NT2/D1 (cell line): ENCODE measurements at regions not wholly inside any gene's neighbourhood (a gene's known extent, or its start where the extent isn't known, plus 50 kb on each side); places are given as distances from the start of the nearest gene placed in this dataset.
"Not testable (repeated sequence)": the region's sequence is repeated elsewhere in the genome, so short reads cannot be mapped to it uniquely, and the experiment has no call there.

Experiments used
- DNase-seq: peaks from one replicate; pipeline ENCODE4 v3.0.0-alpha.2; 2011; ENCODE audit warnings: low read depth, low spot score
- H3K27me3 ChIP-seq: 2 replicates; pipeline ENCODE4 v1.6.0; 2011; ENCODE audit warnings: mild to moderate bottlenecking; ENCODE audit not compliant: insufficient read length, insufficient read depth
- H3K36me3 ChIP-seq: 2 replicates; pipeline ENCODE4 v1.6.1; 2011; ENCODE audit warnings: mild to moderate bottlenecking, low read length, mixed read lengths; ENCODE audit not compliant: insufficient read depth, insufficient read length
- H3K4me1 ChIP-seq: 2 replicates; pipeline ENCODE4 v1.5.1; 2011; ENCODE audit not compliant: insufficient read depth, insufficient read length
- H3K4me3 ChIP-seq: 2 replicates; pipeline ENCODE4 v1.5.1; 2011; ENCODE audit warnings: low read depth; ENCODE audit not compliant: insufficient read length
- H3K9ac ChIP-seq: 2 replicates; pipeline ENCODE4 v1.6.0; 2011; ENCODE audit warnings: low read depth; ENCODE audit not compliant: insufficient read length
- H3K9me3 ChIP-seq: 2 replicates; pipeline ENCODE4 v1.5.1; 2011; ENCODE audit warnings: mild to moderate bottlenecking, low read length; ENCODE audit not compliant: insufficient read depth
- SUZ12 ChIP-seq: IDR thresholded peaks from 2 replicates; pipeline ENCODE4 v1.6.1; 2011; ENCODE audit not compliant: insufficient read length, insufficient read depth; ENCODE audit errors: extremely low read depth
- YY1 ChIP-seq: IDR thresholded peaks from 2 replicates; pipeline ENCODE4 v1.6.1; 2011; ENCODE audit not compliant: insufficient read length, insufficient read depth
- ZNF274 ChIP-seq: IDR thresholded peaks from 2 replicates; pipeline ENCODE4 v1.6.1; 2011; ENCODE audit warnings: mild to moderate bottlenecking, low read depth, low read length

DNA sequence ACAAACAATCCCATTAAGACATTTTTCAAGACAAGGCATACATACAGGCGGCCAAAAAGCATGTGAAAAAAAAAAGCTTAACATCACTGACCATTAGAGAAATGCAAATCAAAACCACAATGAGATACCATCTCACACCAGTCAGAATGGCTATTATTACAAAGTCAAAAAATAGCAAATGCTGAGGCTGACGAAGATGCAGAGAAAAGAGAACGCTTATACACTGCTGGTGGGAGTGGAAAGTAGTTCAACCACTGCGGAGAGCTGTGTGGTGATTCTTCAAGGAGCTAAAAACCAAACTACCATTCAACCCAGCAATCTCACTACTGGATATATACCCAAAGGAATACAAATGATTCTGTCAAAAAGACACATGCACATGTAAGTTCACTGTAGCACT is 216.7 kb downstream of the FOXG1 start:
- Histone ChIP-seq H3K36me3 (no peaks in the 10 kb centered on the region), H3K4me3 (no peak overlapping the region), H3K9me3 (no peaks in the 10 kb centered on the region), H3K9ac (no peak overlapping the region), H3K27me3 (no peaks in the 10 kb centered on the region), H3K4me1 (no peaks in the 10 kb centered on the region)
- TF ChIP-seq ZNF274 = no peak
- TF ChIP-seq SUZ12 = no peak
- TF ChIP-seq YY1 = no peak
- no peak for DNase-seq

DNA sequence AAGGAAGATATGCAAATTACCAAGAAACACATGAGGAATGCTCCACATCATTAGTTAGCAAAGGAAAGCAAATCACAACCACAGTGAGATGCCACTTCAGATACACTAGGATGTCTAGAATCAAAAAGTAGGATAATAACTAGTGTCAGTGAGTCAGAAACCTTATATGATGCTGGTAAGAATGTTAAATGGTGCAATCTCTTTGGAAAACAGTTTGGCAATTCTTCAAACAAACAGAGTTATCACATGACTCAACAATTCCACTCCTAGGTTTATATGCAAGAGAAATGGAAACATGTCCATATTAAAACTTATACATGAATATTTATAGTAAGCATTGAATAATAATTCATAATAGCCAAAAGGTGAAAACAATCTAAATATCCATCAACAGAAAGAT is 220.9 kb downstream of the FOXG1 start:
- no peak overlapping the region for H3K4me3 ChIP-seq
- no peaks in the 10 kb centered on the region for H3K36me3 ChIP-seq
- H3K4me1 ChIP-seq = no peaks in the 10 kb centered on the region
- TF ChIP-seq YY1 = no peak
- no peak for TF ChIP-seq SUZ12
- H3K27me3 ChIP-seq = no peaks in the 10 kb centered on the region
- no peaks in the 10 kb centered on the region for H3K9me3 ChIP-seq
- DNase-seq = no peak
- no peak overlapping the region for H3K9ac ChIP-seq

DNA sequence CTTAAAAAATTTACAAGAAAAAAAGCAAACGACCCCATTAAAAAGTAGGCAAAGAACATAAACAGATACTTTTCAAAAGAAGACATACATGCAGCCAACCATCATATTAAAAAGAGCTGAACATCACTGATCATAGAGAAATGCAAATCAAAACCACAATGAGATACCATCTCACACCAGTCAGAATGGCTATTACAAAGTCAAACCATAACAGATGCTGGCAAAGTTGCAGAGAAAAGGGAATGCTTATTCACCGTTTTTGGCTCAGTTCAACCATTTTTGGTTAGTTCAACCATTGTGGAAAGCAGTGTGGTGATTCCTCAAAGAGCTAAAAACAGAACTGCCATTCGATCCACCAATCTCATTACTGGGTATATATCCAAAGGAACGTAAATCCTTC is 230.6 kb downstream of the FOXG1 start:
- not testable (repeated sequence) for H3K9ac ChIP-seq, H3K4me1 ChIP-seq, DNase-seq, H3K9me3 ChIP-seq, H3K36me3 ChIP-seq, H3K27me3 ChIP-seq, H3K4me3 ChIP-seq

DNA sequence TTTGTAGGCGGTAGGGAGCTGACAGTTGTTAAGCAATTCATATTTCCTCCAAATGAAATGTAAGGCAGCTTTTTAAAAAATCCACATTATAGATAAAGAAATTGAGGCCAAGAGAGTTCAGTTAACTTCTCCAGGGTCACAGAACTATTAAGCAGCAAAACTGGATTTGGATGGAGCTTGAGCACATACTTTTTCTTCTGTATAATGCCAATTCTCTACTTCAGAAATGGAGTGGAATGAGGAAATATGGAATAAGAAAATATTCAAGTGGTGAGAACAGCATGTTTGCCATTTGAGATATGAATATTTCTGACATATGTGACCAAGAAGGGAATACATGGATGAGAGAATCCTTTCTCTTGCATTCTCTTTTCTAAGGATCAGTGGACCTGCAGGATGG is 233.1 kb downstream of the FOXG1 start:
- Histone ChIP-seq H3K27me3 (no peaks in the 10 kb centered on the region), H3K9me3 (no peaks in the 10 kb centered on the region), H3K9ac (no peak overlapping the region), H3K36me3 (no peaks in the 10 kb centered on the region), H3K4me3 (no peak overlapping the region), H3K4me1 (no peaks in the 10 kb centered on the region)
- TF ChIP-seq YY1 = no peak
- no peak for TF ChIP-seq ZNF274
- TF ChIP-seq SUZ12 = no peak
- DNase-seq = no peak

DNA sequence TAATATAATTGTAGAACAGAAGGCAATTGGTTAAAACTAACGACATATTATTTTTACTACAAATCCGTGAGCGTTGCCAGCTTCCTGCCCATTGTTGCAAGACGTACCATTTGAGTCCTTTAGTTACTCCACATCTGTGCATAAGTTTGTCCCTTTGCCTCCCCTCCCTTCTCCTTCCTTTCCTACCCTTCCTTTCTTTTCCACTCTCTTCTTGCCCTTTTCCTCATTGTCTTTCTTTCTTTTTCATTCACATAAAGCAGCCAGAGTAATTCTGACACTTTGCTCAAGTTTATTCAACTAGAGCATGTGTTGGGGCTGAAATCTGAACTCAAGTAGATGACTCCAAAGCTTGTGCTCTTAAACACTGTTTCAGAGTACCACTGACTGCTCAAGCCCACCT is 239.1 kb downstream of the FOXG1 start:
- no peak overlapping the region for H3K9ac ChIP-seq
- H3K36me3 ChIP-seq = no peaks in the 10 kb centered on the region
- H3K27me3 ChIP-seq = no peaks in the 10 kb centered on the region

DNA sequence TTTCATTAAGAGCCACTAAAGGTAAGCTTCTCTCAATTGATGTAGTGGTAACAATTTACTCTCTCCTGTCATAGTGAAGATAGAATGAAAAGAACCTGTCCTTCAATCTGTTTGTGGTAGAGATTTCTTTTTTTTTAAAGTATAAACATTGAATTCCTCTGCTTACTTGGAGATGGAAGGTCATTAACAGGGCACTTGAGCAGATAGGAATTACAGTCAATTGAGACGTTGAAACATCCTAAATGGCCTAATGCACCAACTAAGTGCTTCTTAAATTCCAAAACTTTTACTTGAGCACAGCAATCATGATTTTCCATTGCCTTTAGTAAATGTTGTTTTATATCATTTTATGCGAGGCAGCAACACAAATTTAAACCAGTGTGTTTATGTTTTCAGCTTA is 241.4 kb downstream of the FOXG1 start:
- H3K27me3 ChIP-seq = no peaks in the 10 kb centered on the region
- H3K4me1 ChIP-seq = no peaks in the 10 kb centered on the region
- H3K9me3 ChIP-seq = no peaks in the 10 kb centered on the region
- no peak for DNase-seq
- TF ChIP-seq ZNF274 (no peak), YY1 (no peak), SUZ12 (no peak)
- H3K36me3 ChIP-seq = no peaks in the 10 kb centered on the region
- H3K4me3 ChIP-seq = no peak overlapping the region
- H3K9ac ChIP-seq = no peak overlapping the region

More for the DNA sequence above, 239.1 kb downstream of the FOXG1 start:
- DNase-seq = no peak
- H3K4me3 ChIP-seq = no peak overlapping the region
- no peaks in the 10 kb centered on the region for H3K9me3 ChIP-seq
- TF ChIP-seq YY1 (no peak), ZNF274 (no peak), SUZ12 (no peak)
- no peaks in the 10 kb centered on the region for H3K4me1 ChIP-seq

DNA sequence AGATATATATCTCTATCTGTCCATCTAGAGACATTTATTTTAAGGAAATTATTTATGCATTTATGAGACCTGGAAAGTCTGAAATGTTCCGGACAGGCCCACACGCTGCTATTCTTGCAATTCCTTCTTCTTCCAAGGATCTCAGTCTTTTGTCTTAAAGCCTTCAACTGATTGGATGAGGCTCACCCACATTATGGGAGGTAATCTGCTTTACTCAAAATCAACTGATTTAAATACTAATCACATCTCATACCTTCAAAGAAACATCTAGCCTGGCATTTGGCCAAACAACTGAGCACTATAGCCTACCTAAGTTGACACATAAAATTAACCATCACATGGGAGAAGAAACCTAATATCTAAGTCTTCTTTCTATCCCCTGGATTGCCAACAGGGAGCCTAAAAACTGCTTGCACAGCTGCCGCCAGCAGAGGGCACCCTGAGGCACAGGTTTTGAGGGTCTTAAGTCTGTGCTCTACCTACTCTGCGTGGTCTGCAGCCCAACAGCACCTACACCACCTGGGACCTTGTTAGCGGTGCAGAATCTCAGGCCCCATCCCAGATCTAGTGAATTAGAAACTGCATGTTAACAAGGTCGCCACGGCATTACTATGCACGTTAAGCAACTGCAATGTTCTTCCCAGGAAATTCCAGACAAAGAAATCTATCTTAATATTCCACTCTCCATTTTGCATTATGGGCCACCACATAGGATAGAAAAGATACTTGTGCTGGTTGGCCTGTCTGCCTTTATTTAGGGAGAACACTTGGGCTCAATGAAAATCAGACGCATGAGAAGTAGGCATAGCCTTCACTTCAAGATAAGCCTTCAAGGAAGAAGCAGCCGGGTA is 249.7 kb downstream of the FOXG1 start:
- H3K27me3 ChIP-seq = no peaks in the 10 kb centered on the region
- DNase-seq = peak; percentile 39
- TF ChIP-seq YY1 (no peak), ZNF274 (no peak), SUZ12 (no peak)

DNA sequence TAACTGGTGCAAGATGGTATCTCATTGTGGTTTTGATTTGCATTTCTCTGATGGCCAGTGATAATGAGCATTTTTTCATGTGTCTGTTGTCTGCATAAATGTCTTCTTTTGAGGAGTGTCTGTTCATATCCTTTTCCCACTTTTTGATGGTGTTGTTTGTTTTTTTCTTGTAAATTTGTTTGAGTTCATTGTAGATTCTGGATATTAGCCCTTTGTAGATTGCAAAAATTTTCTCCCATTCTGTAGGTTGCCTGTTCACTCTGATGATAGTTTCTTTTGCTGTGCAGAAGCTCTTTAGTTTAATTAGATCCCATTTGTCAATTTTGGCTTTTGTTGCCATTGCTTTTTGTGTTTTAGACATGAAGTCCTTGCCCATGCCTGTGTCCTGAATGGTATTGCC is 256.9 kb downstream of the FOXG1 start:
- H3K4me3 ChIP-seq, H3K4me1 ChIP-seq, DNase-seq, H3K9ac ChIP-seq, H3K9me3 ChIP-seq, H3K36me3 ChIP-seq, H3K27me3 ChIP-seq: not testable (repeated sequence)

More for the DNA sequence above, 249.7 kb downstream of the FOXG1 start:
- no peaks in the 10 kb centered on the region for H3K4me1 ChIP-seq
- no peaks in the 10 kb centered on the region for H3K36me3 ChIP-seq
- no peak overlapping the region for H3K4me3 ChIP-seq
- H3K9me3 ChIP-seq = no peaks in the 10 kb centered on the region
- H3K9ac ChIP-seq = no peak overlapping the region

DNA sequence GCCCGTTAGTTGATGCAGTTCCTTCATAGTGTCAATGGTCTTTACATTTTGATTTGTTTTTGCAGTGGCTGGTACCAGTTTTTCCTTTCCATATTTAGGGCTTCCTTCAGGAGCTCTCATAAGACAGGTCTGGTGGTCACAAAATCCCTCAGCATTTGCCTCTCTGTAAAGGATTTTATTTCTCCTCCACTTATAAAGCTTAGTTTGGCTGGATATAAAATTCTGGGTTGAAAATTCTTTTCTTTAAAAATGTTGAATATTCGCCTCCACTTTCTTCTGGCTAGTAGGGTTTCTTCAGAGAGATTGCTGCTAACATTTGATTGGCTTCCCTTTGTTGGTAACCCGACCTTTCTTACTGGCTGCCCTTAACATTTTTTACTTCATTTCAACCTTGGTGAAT is 260.9 kb downstream of the FOXG1 start:
- H3K9ac ChIP-seq, H3K27me3 ChIP-seq, DNase-seq, H3K36me3 ChIP-seq, H3K4me3 ChIP-seq, H3K9me3 ChIP-seq, H3K4me1 ChIP-seq: not testable (repeated sequence)

DNA sequence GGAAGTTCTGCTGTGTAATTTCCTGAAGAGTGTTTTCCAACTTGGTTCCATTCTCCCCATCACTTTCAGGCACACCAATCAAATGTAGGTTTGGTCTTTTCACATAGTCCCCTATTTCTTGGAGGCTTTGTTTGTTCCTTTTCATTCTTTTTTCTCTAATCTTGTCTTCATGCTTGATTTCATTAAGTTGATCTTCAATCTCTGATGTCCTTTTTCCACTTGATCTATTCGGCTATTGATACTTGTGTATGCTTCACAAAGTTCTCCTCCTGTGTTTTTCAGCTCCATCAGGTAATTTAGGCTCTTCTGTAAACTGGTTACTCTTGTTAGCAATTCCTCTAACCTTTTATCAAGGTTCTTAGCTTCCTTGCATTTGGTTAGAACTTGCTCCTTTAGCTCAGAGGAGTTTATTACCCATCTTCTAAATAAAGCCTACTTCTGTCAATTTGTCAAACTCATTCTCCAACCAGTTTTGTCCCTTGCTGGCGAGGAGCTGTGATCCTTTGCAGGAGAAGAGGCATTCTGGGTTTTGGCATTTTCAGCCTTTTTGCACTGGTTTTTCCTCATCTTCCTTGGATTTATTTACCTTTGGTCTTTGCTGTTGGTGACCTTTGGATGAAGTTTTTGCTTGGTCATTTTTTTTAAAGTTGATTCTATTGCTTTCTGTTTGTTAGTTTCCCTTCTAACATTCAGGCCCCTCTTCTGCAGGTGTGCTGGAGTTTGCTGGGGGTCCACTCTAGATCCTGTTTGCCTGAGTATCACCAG is 261.5 kb downstream of the FOXG1 start:
- not testable (repeated sequence) for H3K4me3 ChIP-seq, H3K9ac ChIP-seq, DNase-seq

More for the DNA sequence above, 261.5 kb downstream of the FOXG1 start:
- not testable (repeated sequence) for H3K27me3 ChIP-seq, H3K4me1 ChIP-seq, H3K9me3 ChIP-seq, H3K36me3 ChIP-seq
